ENCODE measurements at regions not wholly inside any gene's neighbourhood (a gene's known extent, or its start where the extent isn't known, plus 50 kb on each side); places are given as distances from the start of the nearest gene placed in this dataset.

GRCh38 chr5:17161662-17162061 is 55.8 kb upstream of the BASP1 start:
- CTCF ChIA-PET (ENCODE audit: partially characterized antibody): no interaction called here
- no peak overlapping the region for H3K56ac ChIP-seq (replicated peaks; ENCODE audit: insufficient read length, low read depth, low read length)
- WGBS, 2 experiments (ENCODE audit: extremely low coverage in 1 of 2, insufficient coverage in 1 of 2, insufficient read length in 1 of 2, insufficient replicate concordance in 2 of 2, low coverage in 1 of 2, low lambda C conversion rate in 2 of 2, missing lambda C conversion rate in 1 of 2): 90% methylated on average over 3 of the region's 3 CpGs; no CpG with 5 or more reads in 1 of the 2 experiments
- no peak overlapping the region for H2AFZ ChIP-seq (ENCODE audit: low read length)
- H2BK5ac ChIP-seq (ENCODE audit: low read depth, low read length): no peak overlapping the region
- H2BK12ac ChIP-seq (ENCODE audit: low read depth, low read length): no peak overlapping the region
- H3K14ac ChIP-seq (ENCODE audit: insufficient read length): no peak overlapping the region
- FAIRE-seq (no peak), DNase-seq (ENCODE audit: low read depth in 1 of 2, low spot score in 2 of 2) (no peak)
- no peaks in the 10 kb centered on the region for H3K79me1 ChIP-seq (ENCODE audit: low read depth, low read length)
- no peaks in the 10 kb centered on the region for H3K23me2 ChIP-seq (ENCODE audit: low read depth, low read length)
- H2BK120ac ChIP-seq (replicated peaks; ENCODE audit: low read depth, low read length): no peak overlapping the region
- H3K18ac ChIP-seq (ENCODE audit: extremely low read depth, low read length): no peak overlapping the region
- H3K9ac ChIP-seq (replicated peaks in 1 of 4; ENCODE audit: extremely low read depth in 1 of 4, low read depth in 3 of 4, low read length in 3 of 4): no peak overlapping the region
- no peaks in the 10 kb centered on the region for H4K20me1 ChIP-seq (replicated peaks in 1 of 2; ENCODE audit: control insufficient read depth in 1 of 2, insufficient read depth in 2 of 2, low read length in 2 of 2)
- no peak overlapping the region for H3K23ac ChIP-seq (ENCODE audit: insufficient read length)
- TF ChIP-seq ZNF274 (IDR thresholded peaks at IDR 0.05; ENCODE audit: borderline replicate concordance, extremely low read depth, low read length) (no peak), TBP (IDR thresholded peaks at IDR 0.05; ENCODE audit: low read depth, low read length) (no peak), RNF2 (IDR thresholded peaks at IDR 0.05; ENCODE audit: borderline replicate concordance, low read depth, low read length, missing control alignments, poor library complexity, severe bottlenecking) (no peak), SRF (IDR thresholded peaks at IDR 0.05; ENCODE audit: low read depth, low read length) (no peak), NRF1 (IDR thresholded peaks at IDR 0.05; ENCODE audit: low read depth, low read length) (no peak), JUND (IDR thresholded peaks at IDR 0.05; ENCODE audit: low read length) (no peak), CBX8 (IDR thresholded peaks at IDR 0.05; ENCODE audit: borderline replicate concordance, low read depth, low read length) (no peak), TAF7 (optimal IDR thresholded peaks at IDR 0.05; ENCODE audit: borderline replicate concordance, low read depth, low read length) (no peak), USF2 (IDR thresholded peaks at IDR 0.05; ENCODE audit: low read length) (no peak)
- no peaks in the 10 kb centered on the region for H3K36me3 ChIP-seq (ENCODE audit: control insufficient read depth in 2 of 4, insufficient read depth in 4 of 4, low read length in 3 of 4)
- no peaks in the 10 kb centered on the region for H3K27me3 ChIP-seq (replicated peaks in 1 of 4; ENCODE audit: control insufficient read depth in 3 of 4, extremely low read depth in 1 of 4, insufficient read depth in 3 of 4, low read length in 3 of 4)
- POLR2A ChIA-PET (ENCODE audit: partially characterized antibody): no interaction called here
- no peak overlapping the region for H4K5ac ChIP-seq (ENCODE audit: insufficient read length, low read depth, low read length)
- H3K4me1 ChIP-seq (replicated peaks in 1 of 4; ENCODE audit: control insufficient read depth in 3 of 4, insufficient read depth in 4 of 4, low read length in 3 of 4): peaks cover 0 to 2% (median 0%) of the 10 kb centered on the region in 4 experiments; a peak in 1 of 7 replicates
- no peak overlapping the region for H3K27ac ChIP-seq (ENCODE audit: low read depth, low read length)
- no peaks in the 10 kb centered on the region for H3K9me3 ChIP-seq (ENCODE audit: insufficient read depth in 2 of 2, low read depth in 1 of 2, low read length in 1 of 2)
- no peaks in the 10 kb centered on the region for H3K79me2 ChIP-seq (ENCODE audit: control insufficient read depth in 1 of 2, insufficient read depth in 2 of 2, low read length in 2 of 2)
- no peak overlapping the region for H3K4ac ChIP-seq (replicated peaks; ENCODE audit: insufficient read length, low read depth, low read length)
- H3K4me3 ChIP-seq (ENCODE audit: extremely low read depth in 1 of 4, insufficient read depth in 2 of 4, low read depth in 3 of 4, low read length in 4 of 4): no peak overlapping the region
- no peak overlapping the region for H2AK5ac ChIP-seq (ENCODE audit: low read depth, low read length)
- no peak overlapping the region for H2BK20ac ChIP-seq (ENCODE audit: low read length)
- H3K4me2 ChIP-seq (ENCODE audit: insufficient read depth in 1 of 2, low read depth in 2 of 2, low read length in 2 of 2): no peak overlapping the region
- H2BK15ac ChIP-seq (ENCODE audit: low read length): no peak overlapping the region
- no peak overlapping the region for H4K91ac ChIP-seq (replicated peaks; ENCODE audit: insufficient read length, low read length)
- no peak overlapping the region for H4K8ac ChIP-seq (ENCODE audit: extremely low read depth, insufficient read depth, low read length)

Data from H1 (cell line).